HepG2 (cell line): ENCODE measurements at regions not wholly inside any gene's neighbourhood (a gene's known extent, or its start where the extent isn't known, plus 50 kb on each side); places are given as distances from the start of the nearest gene placed in this dataset.

Experiments
- ATAC-seq: fragments of 200-7000 bp; cut with Tn5 transposase; 3 replicates; pipeline ENCODE4 v1.9.1; 2020; ENCODE audit warnings: mild to moderate bottlenecking, moderate library complexity
- BruUV-seq: library from RNA; stranded (reverse); fragments of 400-500 nt; replicated peaks from 2 replicates; lab custom pipeline; 2021; lab: Mats Ljungman, UMichigan
- CTCF ChIA-PET: fragments of 300-600 bp; formaldehyde crosslinking; extraction: SDS; loops from one replicate; lab custom pipeline; 2021; ENCODE audit warnings: low total read pairs, inconsistent platforms, low intra/inter-chr PET ratio; lab: Yijun Ruan, JAX
- POLR2A ChIA-PET: fragments of 350-600 bp; sonication (Branson Sonifier 250); formaldehyde crosslinking; loops from one replicate; lab custom pipeline; 2020; ENCODE audit warnings: antibody characterized with exemption, inconsistent platforms; lab: Yijun Ruan, JAX
- DNase-seq: peaks from one replicate; pipeline ENCODE4 v3.0.0-alpha.2; 2015; ENCODE audit warnings: low spot score
- FAIRE-seq: peaks from 3 replicates; lab custom pipeline; 2011; peaks lifted over from hg19 to GRCh38; lab: Jason Lieb, UNC
- H2AFZ ChIP-seq: one replicate; pipeline ENCODE4 v1.6.1; 2011; ENCODE audit warnings: low read length, inconsistent platforms
- H3K27ac ChIP-seq: fragments of 300-600 bp; 3 replicates; pipeline ENCODE4 v1.8.0; 2011; ENCODE audit warnings: mixed run types, mild to moderate bottlenecking, mixed read lengths, low read length, inconsistent platforms; ENCODE audit not compliant: insufficient read depth; ENCODE audit errors: extremely low read length
- H3K27me3 ChIP-seq, 2 experiments: fragments of 200-600 bp in 1 of 2; 2 replicates in 1 of 2; 3 replicates in 1 of 2; pipeline versions ENCODE4 v1.6.0 to v1.8.0; 2011; ENCODE audit warnings: low read length in 2 of 2, mild to moderate bottlenecking in 2 of 2, moderate library complexity in 2 of 2, inconsistent platforms in 1 of 2; ENCODE audit not compliant: insufficient read depth in 2 of 2, control insufficient read depth in 1 of 2
- H3K36me3 ChIP-seq, 2 experiments: fragments of 200-600 bp in 1 of 2; replicated peaks in 1 of 2; 2 replicates in 1 of 2; 3 replicates in 1 of 2; pipeline versions ENCODE4 v1.5.1 to v1.8.0; 2011; ENCODE audit warnings: low read length in 2 of 2, inconsistent platforms in 1 of 2; ENCODE audit not compliant: insufficient read depth in 2 of 2, control insufficient read depth in 1 of 2
- H3K4me1 ChIP-seq: 2 replicates; pipeline ENCODE4 v1.5.1; 2012; ENCODE audit warnings: low read length, inconsistent platforms; ENCODE audit not compliant: insufficient read depth
- H3K4me2 ChIP-seq: 2 replicates; pipeline ENCODE4 v1.6.0; 2011; ENCODE audit warnings: low read depth, low read length, inconsistent platforms
- H3K4me3 ChIP-seq, 3 experiments: fragments of 200-600 bp in 1 of 3; sonication (generic), shearing (Covaris generic) in 1 of 3; replicated peaks in 1 of 3; 2 replicates each; pipeline ENCODE4 v1.5.1; 2011 to 2016; ENCODE audit warnings: low read length in 3 of 3, inconsistent platforms in 2 of 3, low read depth in 2 of 3, mild to moderate bottlenecking in 2 of 3, control low read depth in 1 of 3, mixed read lengths in 1 of 3; ENCODE audit not compliant: insufficient read depth in 1 of 3
- H3K79me2 ChIP-seq: one replicate; pipeline ENCODE4 v1.6.1; 2011; ENCODE audit warnings: low read length, inconsistent platforms; ENCODE audit not compliant: insufficient read depth
- H3K9ac ChIP-seq: 2 replicates; pipeline ENCODE4 v1.6.0; 2011; ENCODE audit warnings: mild to moderate bottlenecking, low read depth, low read length, inconsistent platforms; ENCODE audit not compliant: insufficient read depth
- H3K9me3 ChIP-seq: 2 replicates; pipeline ENCODE4 v1.5.1; 2012; ENCODE audit warnings: mild to moderate bottlenecking, low read length
- H4K20me1 ChIP-seq: 2 replicates; pipeline ENCODE4 v1.6.0; 2011; ENCODE audit warnings: inconsistent platforms, mild to moderate bottlenecking, low read length, moderate library complexity; ENCODE audit not compliant: insufficient read depth
- AKAP8 ChIP-seq: sonication (generic); formaldehyde crosslinking; IDR thresholded peaks from 2 replicates; pipeline ENCODE4 v1.5.1; 2020; ENCODE audit warnings: mild to moderate bottlenecking, missing genetic modification reagents
- HOXD1 ChIP-seq: sonication (generic); formaldehyde crosslinking; IDR thresholded peaks from 2 replicates; pipeline ENCODE4 v1.5.0; 2020; ENCODE audit warnings: missing genetic modification reagents
- MYC ChIP-seq: sonication (generic); formaldehyde crosslinking; IDR thresholded peaks from 2 replicates; pipeline ENCODE4 v1.9.0; 2021; ENCODE audit warnings: missing genetic modification reagents, borderline replicate concordance
- NCOA2 ChIP-seq: sonication (generic); formaldehyde crosslinking; IDR thresholded peaks from 2 replicates; pipeline ENCODE4 v1.8.0; 2022; ENCODE audit warnings: inconsistent platforms
- PPARG ChIP-seq: conservative IDR thresholded peaks from 2 replicates; pipeline ENCODE4 v1.6.1; 2016; ENCODE audit warnings: missing biosample characterization, missing genetic modification reagents
- TOPORS ChIP-seq: sonication (generic); formaldehyde crosslinking; IDR thresholded peaks from 2 replicates; pipeline ENCODE4 v1.8.0; 2023; ENCODE audit warnings: mild to moderate bottlenecking, missing genetic modification reagents
- ZNF350 ChIP-seq: sonication (generic); formaldehyde crosslinking; IDR thresholded peaks from 2 replicates; pipeline ENCODE4 v1.4.0; 2020; ENCODE audit warnings: mild to moderate bottlenecking, low read depth, missing genetic modification reagents, borderline replicate concordance
- ZNF652 ChIP-seq: IDR thresholded peaks from 2 replicates; pipeline ENCODE4 v1.6.1; 2016; ENCODE audit warnings: low read depth, borderline replicate concordance
- WGBS: methylation state at CpG from one replicate; pipeline ENCODE4 v1.1.6; 2017; ENCODE audit warnings: low lambda C conversion rate; 5-methylcytosine and 5-hydroxymethylcytosine counted together
- in situ Hi-C: cut with HindIII; loops from 2 replicates; pipeline ENCODE4 v1.10.0; 2017; ENCODE audit warnings: low pct_unique_long_range_greater_than_20kb; ENCODE audit not compliant: extremely low pct_ligation_motif_present
- intact Hi-C: fragments of 100-400 bp; cut with micrococcal nuclease; formaldehyde crosslinking; loops from one replicate; pipeline ENCODE4 v1.10.0; 2022; ENCODE audit not compliant: unreplicated experiment
- TF ChIP-seq, protein P1 (sequence below): sonication (generic); formaldehyde crosslinking; IDR thresholded peaks from 2 replicates; pipeline ENCODE4 v1.4.0; 2020; ENCODE audit warnings: missing genetic modification reagents

DNA sequence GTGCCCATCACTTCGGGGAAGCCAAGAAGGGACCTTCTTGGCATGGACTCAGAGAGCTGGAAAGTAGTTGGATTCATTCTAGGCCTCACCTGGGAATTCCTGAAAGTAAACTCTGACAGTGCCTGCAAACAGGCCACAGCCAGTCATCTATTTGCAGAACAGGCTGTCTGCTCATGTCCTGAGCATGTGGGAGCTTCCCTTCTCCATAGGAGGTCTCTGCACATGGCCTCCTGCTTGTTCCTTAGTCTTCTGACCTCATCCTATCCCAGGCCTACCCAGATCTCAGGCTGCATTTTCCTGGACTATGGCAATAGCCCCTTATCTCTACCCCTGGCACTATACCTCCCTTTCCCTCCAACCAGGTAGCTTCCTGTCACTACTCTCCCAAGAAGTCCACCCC lies 67.2 kb upstream of the FSTL4 start:
- CTCF ChIA-PET = no interaction called here
- no peak for TF ChIP-seq AKAP8 (CRISPR knock-in tag)
- no peak for TF ChIP-seq TOPORS (CRISPR knock-in tag)
- TF ChIP-seq PPARG (CRISPR knock-in tag) = no peak
- TF ChIP-seq, protein P1, sequence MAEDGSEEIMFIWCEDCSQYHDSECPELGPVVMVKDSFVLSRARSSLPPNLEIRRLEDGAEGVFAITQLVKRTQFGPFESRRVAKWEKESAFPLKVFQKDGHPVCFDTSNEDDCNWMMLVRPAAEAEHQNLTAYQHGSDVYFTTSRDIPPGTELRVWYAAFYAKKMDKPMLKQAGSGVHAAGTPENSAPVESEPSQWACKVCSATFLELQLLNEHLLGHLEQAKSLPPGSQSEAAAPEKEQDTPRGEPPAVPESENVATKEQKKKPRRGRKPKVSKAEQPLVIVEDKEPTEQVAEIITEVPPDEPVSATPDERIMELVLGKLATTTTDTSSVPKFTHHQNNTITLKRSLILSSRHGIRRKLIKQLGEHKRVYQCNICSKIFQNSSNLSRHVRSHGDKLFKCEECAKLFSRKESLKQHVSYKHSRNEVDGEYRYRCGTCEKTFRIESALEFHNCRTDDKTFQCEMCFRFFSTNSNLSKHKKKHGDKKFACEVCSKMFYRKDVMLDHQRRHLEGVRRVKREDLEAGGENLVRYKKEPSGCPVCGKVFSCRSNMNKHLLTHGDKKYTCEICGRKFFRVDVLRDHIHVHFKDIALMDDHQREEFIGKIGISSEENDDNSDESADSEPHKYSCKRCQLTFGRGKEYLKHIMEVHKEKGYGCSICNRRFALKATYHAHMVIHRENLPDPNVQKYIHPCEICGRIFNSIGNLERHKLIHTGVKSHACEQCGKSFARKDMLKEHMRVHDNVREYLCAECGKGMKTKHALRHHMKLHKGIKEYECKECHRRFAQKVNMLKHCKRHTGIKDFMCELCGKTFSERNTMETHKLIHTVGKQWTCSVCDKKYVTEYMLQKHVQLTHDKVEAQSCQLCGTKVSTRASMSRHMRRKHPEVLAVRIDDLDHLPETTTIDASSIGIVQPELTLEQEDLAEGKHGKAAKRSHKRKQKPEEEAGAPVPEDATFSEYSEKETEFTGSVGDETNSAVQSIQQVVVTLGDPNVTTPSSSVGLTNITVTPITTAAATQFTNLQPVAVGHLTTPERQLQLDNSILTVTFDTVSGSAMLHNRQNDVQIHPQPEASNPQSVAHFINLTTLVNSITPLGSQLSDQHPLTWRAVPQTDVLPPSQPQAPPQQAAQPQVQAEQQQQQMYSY (CRISPR knock-in tag) = no peak
- no peak for TF ChIP-seq MYC (CRISPR knock-in tag)
- no peak for TF ChIP-seq ZNF350
- no peak for TF ChIP-seq NCOA2 (CRISPR knock-in tag)
- TF ChIP-seq ZNF652 (CRISPR knock-in tag) = no peak
- TF ChIP-seq HOXD1 (CRISPR knock-in tag) = no peak
- TF ChIP-seq, all 625 proteins: peak for 0
- no peak overlapping the region for H3K27ac ChIP-seq
- POLR2A ChIA-PET = no interaction called here
- intact Hi-C loops = no loop called here
- no peaks in the 10 kb centered on the region for H3K9me3 ChIP-seq
- FAIRE-seq = no peak
- H3K4me3 ChIP-seq = no peak overlapping the region
- 0% methylated on average over 1 of the region's 1 CpG for WGBS
- no peaks in the 10 kb centered on the region for H4K20me1 ChIP-seq
- no peaks in the 10 kb centered on the region for H3K79me2 ChIP-seq
- no peaks in the 10 kb centered on the region for H3K36me3 ChIP-seq
- H2AFZ ChIP-seq = no peak overlapping the region
- H3K4me2 ChIP-seq = no peak overlapping the region
- no peak overlapping the region for H3K9ac ChIP-seq
- no peak for DNase-seq
- in situ Hi-C loops = no loop called here
- ATAC-seq = no peak
- H3K27me3 ChIP-seq = peaks cover 1 to 44% of the 10 kb centered on the region in 2 experiments; a peak in 3 of 5 replicates
- BruUV-seq = no TSS peak
- H3K4me1 ChIP-seq = no peaks in the 10 kb centered on the region
